ENCODE measurements at regions not wholly inside any gene's neighbourhood (a gene's known extent, or its start where the extent isn't known, plus 50 kb on each side); places are given as distances from the start of the nearest gene placed in this dataset.

DNA sequence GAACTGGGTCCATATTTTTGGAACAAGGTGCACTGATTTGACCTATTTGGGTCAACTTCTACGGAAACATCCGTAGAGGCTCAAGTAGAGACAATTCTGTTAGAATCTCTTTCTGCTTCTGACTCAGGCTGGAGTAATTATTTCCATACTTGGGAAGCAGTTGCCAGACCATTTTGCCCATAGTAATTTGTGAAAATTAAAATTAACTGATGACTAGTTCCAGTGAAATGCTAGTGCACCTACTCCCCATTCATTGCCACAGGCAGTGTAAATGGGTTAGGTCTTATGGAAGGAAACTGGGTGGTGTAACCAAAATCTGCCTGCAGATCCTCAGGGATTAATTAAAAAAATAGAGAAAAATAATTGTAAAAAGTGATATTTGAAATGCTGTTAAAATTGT, 201.1 kb downstream of the TENT4A start:
- no peak for DNase-seq

DNA sequence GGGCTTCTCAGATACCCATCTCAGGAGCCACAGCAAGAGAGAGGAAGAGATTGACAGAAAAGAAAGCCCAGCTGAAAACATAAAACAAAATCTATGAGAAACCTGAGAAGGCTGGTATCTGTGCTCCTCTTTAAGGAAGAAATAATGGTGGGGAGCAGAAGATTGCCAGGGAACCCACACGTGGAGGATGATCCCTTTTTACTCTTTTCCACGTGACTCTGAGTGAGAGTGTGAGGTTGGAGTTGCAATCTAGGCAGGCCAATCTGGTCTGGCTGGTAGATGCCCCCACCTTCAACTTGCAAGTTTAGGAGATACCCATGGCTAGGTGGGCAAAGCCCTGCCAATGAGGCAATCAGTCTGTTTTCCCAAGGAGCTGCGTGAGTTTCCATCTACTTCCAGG, 202.3 kb downstream of the TENT4A start:
- DNase-seq: no peak

DNA sequence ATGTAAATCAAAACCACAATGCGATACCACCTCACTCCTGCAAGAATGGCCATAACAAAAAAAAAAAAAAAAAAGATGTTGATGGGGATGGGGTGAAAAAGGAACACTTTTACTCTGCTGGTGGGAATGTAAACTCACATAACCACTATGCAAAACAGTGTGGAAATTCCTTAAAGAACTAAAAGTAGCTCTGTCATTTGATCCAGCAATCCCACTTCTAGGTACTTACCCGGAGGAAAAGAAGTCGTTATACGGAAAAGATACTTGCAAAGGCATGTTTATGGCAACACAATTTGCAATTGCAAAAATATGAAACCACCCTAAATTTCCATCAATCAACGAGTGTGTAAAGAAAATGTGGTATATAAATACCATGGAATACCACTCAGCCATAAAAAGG, 205.0 kb downstream of the TENT4A start:
- no peak for DNase-seq

DNA sequence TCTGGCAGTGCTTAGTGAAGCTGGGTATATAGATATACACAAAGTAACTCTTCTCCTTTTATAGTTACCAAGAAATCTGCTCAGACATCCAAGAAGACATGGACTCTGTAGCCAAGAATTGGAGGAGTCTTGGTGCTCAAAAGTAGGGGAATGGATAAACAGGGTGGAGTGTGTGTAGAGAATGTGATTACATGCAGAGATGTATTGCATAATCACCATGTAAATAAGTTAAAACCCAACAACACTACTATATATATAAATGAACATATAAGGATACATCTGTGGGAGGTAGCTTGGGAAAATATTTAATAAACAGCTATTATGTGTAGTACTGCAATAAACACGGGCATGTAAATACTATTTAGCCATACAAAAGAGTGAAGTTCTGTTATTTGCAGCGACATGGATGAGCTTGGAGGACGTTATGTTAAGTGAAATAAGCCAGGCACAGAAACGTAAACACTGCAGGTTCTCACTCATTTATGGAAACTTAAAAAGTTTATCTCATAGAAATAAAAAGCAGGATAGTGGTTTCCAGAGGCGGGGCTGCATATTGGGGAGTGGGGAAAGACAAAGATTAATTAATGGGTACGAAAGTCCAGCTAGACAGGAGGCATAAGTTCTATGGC, 207.5 kb downstream of the TENT4A start:
- no peak for DNase-seq

DNA sequence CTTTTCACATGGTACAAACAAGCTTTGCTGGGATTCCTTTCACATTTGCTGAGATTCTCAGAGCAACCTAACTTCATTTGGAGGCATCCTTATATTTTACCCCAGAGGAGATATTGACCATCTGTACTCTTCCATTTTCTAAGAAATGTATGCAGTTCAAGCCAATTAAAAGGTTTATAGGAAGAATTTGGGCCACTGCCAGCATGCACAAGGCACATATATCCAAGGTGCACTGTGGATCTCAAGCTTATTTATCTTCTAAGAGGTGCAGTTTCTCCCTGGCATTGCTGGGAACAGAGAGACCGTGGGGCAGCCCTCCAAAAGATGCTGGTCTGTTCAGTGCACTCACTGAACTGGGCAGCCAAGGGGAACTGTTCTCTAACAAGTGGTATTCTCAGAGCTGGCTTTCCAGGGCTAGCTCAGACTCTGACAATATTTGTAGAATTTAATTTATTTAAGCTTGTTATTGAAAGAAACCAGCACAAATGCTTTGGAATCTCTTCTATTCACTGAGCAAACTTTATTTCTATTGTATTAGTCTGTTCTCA, 213.3 kb downstream of the TENT4A start:
- peak in 1 of 56 donors; percentile 4 for DNase-seq

DNA sequence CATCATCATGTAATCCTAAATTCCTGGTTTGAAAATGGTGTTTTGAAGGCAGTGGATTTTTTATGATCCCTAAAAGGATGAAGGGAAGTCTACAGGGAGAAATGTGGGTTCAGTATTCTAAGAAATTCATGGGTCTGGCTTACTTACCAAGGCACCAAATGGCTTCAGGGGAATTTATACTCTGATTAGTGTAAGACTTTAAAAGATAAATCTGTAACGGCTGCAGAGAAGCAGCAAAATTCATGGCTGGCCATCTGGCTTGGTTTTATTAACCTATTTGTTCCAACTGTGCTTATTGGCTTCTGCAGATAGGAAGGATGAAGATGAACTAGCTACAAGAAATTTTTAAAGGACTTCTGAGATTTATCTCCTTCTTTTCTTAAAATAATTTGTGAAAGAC, 222.8 kb downstream of the TENT4A start:
- no peak for DNase-seq

DNA sequence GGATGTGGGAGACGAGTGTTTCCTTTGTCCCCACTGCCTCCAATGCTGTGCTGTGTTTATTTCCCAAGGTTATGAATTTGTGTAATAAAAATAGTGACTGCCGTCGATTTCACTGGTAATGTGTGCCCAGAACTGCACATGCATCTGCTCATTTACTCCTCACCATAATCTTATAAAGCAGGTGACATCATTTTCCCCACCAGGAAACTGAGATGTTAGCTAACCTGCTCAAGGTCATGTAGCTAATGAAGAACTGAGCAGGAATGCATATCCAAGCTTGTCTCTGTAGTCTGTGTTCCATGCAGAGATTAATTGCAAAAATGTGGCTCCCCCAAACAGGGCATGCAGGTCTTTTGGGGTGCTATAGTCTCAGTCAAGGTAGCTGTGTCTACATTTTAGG, 224.4 kb downstream of the TENT4A start:
- no peak for DNase-seq

DNA sequence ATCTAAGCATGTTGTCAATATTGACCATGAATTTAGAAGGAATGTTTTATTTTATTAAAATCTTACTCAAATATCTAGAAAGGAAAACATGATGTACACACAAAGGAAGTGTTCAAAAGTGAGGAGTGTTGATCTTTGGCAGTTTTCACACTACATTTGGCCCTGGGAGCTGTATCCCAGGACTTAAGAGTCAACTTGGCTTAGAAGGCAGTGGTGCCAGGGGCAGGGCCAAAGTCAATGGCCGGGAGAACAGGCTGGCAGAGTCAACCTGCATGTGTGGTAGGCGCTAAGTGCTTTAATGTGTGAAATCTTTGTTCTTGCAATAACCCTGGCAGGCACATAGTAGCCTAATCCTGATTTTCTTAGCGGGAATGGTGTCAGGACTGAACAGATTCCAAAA, 228.4 kb downstream of the TENT4A start:
- DNase-seq: no peak

DNA sequence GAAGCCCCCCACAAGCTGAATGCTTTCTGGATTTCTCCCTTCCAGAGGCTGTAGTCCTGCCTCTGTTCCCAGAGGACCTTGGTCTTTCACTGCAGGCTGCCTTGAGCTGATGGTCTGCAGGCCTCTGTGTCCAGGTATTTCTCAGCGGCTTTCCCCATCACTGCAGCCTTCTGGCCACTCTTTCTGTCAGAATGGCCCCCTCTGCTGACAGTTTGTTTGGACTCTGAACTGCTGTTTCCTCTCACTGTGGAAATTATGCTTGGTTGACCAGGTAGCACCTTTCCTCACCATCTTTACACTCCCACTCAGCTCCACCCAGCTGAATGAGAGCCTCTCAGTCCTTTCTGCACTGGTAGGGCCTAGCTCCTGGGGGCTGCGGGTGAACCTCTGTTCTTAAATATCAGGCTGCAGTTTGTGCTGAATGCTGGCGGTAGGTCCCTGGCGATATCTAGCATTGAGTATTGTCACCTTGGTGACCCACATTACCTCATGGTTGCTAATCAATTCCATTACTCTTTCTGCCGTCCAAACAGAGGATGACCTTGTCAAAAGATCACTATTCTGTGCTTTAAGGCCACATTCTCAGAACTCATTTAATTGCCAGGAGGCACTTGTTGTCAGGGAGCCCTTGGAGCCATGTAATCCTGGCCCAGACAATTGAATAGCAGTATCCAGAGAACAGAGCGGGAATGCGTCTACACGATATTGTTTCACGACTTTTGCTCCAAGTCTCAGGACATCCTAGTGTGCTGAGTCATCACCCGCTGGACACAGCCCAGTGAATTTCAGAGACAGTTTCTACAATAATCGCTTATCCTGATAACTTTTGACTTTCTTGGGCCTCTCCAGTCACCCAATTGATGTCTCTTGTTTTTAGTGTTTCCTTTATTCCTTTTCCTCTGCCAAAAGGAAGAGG, 230.2 kb downstream of the TENT4A start:
- DNase-seq: no peak

DNA sequence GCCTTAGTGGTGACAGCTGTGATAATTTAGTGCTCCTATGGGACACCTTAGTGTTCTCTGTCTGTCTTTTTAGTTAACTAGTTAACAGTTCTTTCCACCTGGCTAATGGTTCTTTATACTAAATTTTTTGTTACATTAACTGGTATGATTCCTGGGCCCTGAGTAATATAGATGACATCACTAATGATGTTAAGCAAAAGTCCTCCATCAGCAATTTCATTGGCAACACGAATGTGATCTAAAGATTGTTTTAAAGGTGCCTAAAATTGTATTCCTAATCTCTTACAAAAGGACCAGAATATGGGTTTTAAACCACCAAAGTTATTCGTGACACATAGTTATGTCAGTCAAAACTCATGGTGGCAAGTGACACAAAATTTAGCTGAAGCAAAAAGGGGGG, 235.3 kb downstream of the TENT4A start:
- no peak for DNase-seq

DNA sequence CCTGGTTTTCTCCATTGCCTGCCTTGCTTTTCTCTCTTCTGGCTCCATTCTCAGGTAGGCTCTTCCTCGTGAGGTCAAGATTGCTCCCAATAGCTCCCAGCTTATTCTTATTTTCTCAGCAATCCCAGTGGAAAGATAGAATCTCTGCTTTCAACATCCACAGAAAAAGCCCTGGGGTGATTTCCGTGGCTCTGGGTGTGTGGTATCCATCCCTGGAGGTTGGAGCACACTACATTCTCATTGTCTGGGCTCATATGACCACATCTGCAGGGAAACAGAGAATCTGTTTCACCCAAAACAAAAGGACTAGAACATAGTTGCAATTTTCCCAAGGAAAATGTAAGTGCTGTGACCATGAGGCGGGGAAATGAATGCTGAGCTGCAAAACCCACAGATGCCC, 236.0 kb downstream of the TENT4A start:
- DNase-seq: no peak

DNA sequence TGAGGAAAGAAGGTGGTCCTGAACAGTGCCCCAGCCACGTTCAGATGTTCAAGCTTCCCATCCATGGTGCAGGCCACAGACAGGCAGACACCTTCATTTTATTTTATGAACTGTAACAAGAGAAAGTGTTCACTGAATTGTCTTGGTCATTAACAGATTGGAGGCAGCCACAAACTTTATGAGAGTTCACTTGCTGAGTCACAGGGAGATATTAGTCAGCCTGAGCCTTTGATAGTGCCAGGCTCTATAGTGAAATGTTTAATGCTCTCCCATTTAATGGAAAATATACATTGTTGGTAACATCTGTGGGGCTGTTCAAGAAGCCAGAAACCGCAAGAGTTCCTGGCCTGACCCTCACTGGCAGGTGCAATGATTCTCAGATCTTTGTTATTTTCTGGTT, 237.0 kb downstream of the TENT4A start:
- no peak for DNase-seq

DNA sequence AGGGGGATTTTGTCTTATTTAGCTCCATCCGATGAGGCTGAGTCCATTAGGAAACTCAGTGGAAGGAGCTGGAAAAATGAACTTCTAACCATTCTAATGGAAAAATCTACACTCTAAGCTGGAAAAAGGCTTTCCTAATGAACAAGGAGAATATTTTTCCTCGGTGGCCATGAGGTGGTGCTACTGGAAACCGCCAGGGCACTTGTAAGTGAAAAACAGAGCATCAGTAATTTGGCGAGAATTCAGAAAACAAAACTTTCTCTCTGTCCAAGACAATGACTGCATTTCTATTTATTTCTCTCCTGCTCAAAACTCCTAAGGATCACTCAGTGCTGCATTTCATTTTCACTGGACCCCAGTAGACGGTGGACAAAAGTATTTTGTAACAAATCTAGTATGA, 237.6 kb downstream of the TENT4A start:
- no peak for DNase-seq

DNA sequence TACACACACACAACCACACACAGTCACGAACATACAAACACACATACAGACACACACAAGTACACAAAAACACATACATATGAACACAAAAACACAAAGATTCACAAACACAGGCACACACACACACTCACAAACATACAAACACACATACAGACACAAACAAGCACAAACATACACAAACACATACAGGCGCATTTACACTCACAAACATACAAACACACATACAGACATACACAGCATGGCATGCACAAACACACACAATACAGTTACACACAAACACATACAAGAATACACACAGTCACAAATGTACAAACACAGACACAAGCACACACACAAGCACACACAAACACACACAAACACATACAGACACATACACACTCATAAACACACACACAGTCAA, 247.9 kb downstream of the TENT4A start:
- no peak for DNase-seq

DNA sequence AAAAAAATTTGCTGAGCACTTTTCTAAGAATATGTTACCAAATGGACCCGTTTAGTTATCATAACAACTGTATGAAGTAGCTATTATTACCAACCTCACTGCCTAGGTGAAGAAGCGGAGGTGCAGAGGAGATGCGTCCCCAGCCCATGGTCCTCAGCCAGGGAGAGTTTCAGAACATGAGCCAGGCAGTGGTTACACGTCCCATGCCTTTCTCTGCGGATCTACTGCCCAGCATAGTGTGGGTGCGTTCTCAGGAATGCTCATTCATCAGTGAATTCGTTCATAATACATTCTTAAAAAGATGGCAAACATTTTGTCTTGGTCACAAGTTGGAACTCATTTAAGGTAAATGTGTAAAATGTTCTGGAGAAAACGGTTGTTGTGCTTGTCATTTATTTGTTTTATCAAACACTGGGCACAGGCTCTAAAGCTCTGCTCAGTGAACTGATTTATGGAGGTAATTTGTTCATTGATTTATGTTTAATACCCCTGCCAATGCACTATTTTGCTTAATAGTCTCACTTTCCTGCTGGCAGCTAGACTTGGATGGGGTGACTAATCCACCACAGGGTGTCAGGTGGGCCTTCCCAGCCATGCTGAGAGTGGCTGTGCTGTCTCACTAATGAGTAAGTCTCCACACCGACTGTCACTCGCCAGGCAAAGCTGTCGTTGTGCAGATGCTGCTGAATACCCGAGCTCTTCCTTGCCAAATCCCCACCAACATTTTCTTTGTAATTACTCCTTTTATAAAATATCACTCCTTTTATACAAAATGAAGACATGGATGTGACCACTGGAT, 248.8 kb downstream of the TENT4A start:
- DNase-seq: peak in 17 of 56 donors; percentile 2 to 55 (median 13)

DNA sequence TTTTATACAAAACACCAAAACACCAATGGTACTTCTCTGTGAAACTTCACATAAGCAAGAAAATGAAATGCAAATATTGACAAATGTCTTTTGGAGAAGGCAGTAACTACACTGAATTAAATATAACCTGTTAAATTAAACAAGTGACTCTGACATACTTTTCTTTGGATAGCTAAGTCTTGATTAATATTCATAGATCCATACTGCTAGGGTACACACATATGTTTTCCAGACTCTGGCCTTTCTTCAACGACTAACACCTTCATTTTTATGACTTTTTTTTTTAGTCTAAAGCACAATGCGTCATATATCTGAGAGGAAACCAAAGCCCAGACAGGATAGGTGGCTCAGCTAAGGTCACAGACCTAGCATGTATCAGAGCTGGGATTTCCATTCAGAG, 263.7 kb downstream of the TENT4A start:
- DNase-seq: no peak

DNA sequence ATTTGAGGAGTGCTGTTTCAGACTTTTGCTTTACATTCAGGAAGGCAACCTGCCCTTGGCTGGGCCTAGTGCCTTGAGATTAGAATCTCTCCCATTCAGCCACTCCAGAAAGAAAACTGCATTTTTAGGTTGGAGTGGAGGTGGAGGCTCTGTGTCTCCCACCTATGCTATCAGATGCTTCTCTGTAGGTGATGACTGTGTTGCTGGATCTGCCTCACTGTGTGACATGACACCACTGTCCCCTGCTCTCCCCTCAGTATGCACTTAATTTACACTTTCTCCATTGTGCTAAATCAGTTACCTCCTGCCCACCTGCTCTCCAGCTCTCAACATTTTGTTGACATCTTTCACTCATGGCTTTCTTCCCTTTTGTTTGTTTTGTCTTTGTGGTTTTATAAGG, 265.8 kb downstream of the TENT4A start:
- no peak for DNase-seq

DNA sequence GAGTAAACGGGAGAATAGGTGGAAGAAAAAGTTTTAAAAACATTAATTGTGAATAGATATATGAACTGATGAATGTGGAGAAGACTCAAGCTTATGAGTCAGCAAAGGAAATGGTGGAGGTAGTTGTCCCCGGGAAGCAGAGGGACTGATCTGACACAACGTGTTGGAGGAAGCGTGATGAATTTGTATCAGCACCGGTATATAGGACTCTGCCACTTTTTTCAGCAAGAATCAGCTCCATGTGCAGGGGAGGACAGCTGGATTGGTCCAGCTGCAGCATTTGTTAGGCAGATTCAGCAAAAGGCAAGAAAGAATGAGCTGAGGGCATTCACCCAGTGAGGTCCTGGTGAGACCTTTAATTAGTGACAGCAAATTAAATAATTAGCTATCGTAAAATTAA, 276.0 kb downstream of the TENT4A start:
- no peak for DNase-seq

DNA sequence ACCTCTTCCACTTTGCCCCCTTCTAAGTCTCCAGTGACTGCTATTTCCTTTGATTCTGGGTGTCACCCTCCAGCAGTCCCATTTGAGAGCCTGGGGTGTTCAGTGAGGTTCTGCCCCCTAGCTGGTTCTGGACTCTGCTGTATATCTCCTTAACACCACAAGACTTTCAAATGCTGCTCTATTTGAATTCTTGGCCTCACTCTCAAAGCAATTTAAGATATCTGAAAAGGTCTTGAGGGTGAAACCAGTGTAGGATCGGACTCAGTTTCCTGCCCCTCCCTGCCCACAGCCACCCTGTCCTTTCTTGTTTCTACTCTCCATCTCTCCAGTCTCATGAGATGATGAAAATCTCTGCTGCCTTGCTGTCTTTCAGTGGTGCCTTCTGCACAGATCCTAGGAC, 280.9 kb downstream of the TENT4A start:
- DNase-seq: no peak

DNA sequence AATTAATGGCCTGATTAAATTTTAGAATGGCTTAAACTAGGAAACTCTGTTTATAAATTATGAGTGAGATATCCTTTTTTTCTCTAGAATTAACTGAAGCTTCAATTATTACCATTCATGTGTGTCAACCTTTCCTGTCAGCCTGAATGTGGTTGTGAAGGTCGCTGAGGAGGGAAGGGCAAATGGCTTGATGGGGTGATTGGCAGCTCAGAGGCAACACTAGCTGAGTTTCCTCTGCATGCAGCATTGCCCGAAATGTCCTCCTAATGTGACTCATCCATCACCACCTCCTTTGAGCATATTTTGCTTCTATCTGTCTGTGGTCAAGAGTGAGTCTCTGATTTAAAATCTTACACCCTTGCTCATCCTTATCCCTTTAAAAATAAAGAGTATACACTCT, 281.9 kb downstream of the TENT4A start:
- no peak for DNase-seq

DNA sequence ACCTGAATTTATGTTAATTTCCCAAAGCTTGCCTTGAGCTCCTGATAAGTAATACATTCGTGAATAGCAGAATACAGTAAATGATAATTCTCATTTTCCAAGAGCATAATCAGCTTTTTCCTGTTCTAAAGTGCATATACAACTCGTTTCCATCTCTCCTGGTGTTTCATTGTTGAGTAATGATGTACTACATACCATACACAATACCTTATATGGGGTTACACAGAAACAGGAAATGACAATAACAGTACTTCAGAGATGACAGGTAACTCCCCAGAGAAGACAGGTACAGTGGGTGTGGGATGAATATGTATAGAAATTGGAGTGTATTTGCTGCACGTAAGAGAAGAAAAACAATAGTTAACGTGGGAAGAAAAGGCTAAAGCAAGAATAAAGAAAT, 287.1 kb downstream of the TENT4A start:
- no peak for DNase-seq

DNA sequence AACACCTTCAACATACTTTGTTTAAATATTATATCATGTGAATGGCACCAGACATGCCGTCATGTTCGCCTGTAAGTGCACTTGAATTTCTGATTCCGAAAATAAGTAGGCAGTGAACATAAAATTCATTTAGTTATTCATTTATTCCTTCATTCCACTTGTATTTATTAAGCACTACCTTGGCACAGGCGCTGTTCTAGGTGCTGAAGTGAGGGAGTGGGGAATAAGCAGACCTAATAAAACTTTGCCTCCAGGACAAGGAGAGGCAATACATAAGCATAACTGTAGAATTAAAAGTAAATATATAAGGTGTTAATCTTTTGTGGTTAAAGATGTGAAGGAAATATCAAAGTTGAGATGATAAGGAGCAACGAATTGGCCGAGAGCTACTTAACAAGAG, 297.4 kb downstream of the TENT4A start:
- DNase-seq: no peak

Data from amygdala (tissue), 56 donors.